ENCODE measurements at regions not wholly inside any gene's neighbourhood (a gene's known extent, or its start where the extent isn't known, plus 50 kb on each side); places are given as distances from the start of the nearest gene placed in this dataset.

DNA sequence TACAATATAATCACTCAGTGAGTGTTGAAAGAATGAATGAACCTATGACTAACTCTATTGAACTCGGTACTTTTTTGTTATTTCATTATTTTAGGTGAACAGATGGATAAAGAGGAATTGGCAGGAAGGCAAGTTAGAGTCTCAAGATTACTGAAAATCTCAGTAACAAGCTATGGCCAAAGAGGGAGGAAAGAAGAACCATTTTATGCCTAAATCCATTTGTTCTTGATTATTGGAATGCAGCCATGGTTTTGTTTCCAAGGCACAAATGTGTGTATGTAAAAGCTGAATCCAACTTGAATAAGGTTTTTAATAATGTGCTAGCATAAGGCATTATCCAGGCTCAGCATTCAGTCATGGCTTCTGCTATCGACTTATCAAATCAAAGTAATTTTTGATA, 196.4 kb downstream of the DTHD1 start:
- H3K36me3 ChIP-seq: no peaks in the 10 kb centered on the region
- DNase-seq: no peak
- H3K9me3 ChIP-seq: no peaks in the 10 kb centered on the region
- no peak overlapping the region for H3K4me3 ChIP-seq
- H3K4me1 ChIP-seq: no peaks in the 10 kb centered on the region
- H3K27me3 ChIP-seq: no peaks in the 10 kb centered on the region
- H3K27ac ChIP-seq: no peak overlapping the region
- TF ChIP-seq, protein P1, sequence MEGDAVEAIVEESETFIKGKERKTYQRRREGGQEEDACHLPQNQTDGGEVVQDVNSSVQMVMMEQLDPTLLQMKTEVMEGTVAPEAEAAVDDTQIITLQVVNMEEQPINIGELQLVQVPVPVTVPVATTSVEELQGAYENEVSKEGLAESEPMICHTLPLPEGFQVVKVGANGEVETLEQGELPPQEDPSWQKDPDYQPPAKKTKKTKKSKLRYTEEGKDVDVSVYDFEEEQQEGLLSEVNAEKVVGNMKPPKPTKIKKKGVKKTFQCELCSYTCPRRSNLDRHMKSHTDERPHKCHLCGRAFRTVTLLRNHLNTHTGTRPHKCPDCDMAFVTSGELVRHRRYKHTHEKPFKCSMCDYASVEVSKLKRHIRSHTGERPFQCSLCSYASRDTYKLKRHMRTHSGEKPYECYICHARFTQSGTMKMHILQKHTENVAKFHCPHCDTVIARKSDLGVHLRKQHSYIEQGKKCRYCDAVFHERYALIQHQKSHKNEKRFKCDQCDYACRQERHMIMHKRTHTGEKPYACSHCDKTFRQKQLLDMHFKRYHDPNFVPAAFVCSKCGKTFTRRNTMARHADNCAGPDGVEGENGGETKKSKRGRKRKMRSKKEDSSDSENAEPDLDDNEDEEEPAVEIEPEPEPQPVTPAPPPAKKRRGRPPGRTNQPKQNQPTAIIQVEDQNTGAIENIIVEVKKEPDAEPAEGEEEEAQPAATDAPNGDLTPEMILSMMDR (IDR thresholded peaks at IDR 0.05): no peak
- TF ChIP-seq POLR2A (IDR thresholded peaks at IDR 0.05): no peak

DNA sequence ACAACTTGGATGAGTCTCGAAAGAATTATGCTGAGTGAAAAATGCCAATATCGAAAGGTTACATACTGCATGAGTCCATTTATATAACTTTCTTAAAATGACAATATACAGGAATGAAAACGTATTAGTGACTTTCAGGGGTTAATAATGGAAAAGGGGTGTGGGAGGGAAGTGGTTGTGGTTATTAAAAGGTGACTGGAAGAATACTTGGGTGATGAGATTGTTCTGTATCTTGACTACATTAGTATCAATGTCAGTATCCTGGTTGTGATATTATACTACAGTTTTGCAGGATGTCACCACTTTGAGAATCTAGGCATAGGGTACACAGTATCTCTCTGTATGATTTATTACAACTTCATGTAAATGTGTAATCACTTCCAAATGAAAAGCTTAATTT, 204.5 kb downstream of the DTHD1 start:
- no peak overlapping the region for H3K4me3 ChIP-seq
- TF ChIP-seq, protein P1 (IDR thresholded peaks at IDR 0.05): no peak
- no peak for TF ChIP-seq POLR2A (IDR thresholded peaks at IDR 0.05)
- no peak for DNase-seq
- no peaks in the 10 kb centered on the region for H3K9me3 ChIP-seq
- no peaks in the 10 kb centered on the region for H3K27me3 ChIP-seq
- H3K36me3 ChIP-seq: no peaks in the 10 kb centered on the region
- no peak overlapping the region for H3K27ac ChIP-seq
- H3K4me1 ChIP-seq: no peaks in the 10 kb centered on the region

DNA sequence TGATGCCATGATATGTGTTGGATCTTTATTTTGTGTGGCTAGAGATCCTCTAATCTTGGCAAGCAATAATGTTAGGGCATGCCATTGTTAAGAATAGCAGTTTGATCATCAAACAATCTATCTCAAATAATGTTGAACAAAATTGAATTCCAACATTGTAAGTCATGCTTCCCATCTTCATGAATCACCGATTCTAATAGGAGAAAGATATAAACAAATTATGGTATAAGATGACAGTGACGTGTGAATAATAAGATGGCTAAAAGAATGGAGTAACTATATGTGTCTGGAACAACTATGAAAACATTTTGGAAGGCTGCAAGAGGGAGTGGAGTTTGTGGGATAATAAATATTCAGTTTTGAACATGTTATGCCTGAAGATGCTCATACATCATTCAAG, 208.4 kb downstream of the DTHD1 start:
- no peak for DNase-seq
- H3K27me3 ChIP-seq: no peaks in the 10 kb centered on the region
- H3K4me3 ChIP-seq: no peak overlapping the region
- H3K9me3 ChIP-seq: no peaks in the 10 kb centered on the region
- no peaks in the 10 kb centered on the region for H3K4me1 ChIP-seq
- TF ChIP-seq POLR2A (IDR thresholded peaks at IDR 0.05): no peak
- TF ChIP-seq, protein P1 (IDR thresholded peaks at IDR 0.05): no peak
- no peaks in the 10 kb centered on the region for H3K36me3 ChIP-seq
- no peak overlapping the region for H3K27ac ChIP-seq

DNA sequence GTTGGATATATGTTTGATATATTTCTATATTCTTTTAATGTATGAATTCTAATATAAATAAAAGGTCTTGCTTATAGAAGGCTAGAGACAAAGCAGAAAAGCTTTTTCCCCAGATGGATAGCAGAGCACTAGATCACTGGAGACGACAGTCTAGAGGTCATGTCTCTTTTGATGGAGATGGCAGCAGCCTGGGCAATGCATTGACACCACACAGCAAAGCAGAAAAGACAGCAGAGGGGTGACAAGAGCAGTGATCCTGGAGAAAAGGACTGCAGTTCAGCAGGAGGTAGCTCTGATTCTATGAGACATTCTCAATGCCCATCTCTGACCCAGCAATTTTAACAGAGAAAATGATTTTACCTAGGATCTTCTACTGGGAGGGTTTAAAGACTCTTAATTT, 210.6 kb downstream of the DTHD1 start:
- Histone ChIP-seq H3K9me3 (no peaks in the 10 kb centered on the region), H3K27ac (no peak overlapping the region), H3K4me3 (no peak overlapping the region), H3K27me3 (no peaks in the 10 kb centered on the region), H3K4me1 (no peaks in the 10 kb centered on the region), H3K36me3 (no peaks in the 10 kb centered on the region)
- TF ChIP-seq, protein P1 (IDR thresholded peaks at IDR 0.05): no peak
- TF ChIP-seq POLR2A (IDR thresholded peaks at IDR 0.05): no peak
- no peak for DNase-seq

DNA sequence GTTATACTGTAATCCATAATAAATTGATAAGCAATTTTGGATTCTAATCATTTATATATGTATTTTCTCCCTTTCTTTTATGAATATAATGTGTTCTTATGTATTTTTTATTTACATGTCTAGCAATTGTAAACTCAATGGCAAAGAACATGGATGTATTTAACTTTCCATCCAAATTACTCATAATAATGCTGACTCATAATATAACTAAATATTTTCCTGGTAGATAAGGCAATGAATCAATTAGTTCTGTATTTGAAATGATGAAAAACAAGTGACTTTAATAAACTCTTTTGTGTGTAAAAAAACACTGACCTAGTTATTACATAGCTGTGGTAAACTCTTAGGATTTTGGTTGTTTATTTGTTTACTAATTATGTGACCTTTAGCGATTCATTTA, 211.2 kb downstream of the DTHD1 start:
- TF ChIP-seq, protein P1 (IDR thresholded peaks at IDR 0.05): no peak
- TF ChIP-seq POLR2A (IDR thresholded peaks at IDR 0.05): no peak
- no peak overlapping the region for H3K4me3 ChIP-seq
- no peaks in the 10 kb centered on the region for H3K4me1 ChIP-seq

DNA sequence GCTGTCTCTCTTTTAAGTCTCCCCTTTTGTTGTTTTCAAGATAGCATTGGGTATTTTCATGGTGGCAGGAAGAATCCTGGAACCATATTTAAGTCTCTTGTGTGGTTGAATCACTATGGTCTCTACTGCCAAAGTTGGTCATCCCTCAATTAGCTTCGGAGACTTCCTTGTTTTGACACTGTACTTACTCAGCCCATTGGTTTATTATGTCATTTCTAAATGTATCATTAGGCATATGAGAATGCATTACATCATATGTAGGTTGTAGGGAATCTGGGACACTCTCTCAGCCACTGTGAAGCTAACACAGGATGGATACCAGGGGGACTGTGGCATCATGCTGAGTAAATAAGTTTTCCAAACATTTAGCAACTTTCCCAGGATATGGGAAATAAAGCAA, 211.8 kb downstream of the DTHD1 start:
- no peaks in the 10 kb centered on the region for H3K36me3 ChIP-seq

More for the DNA sequence above, 211.2 kb downstream of the DTHD1 start:
- Histone ChIP-seq H3K36me3 (no peaks in the 10 kb centered on the region), H3K9me3 (no peaks in the 10 kb centered on the region), H3K27ac (no peak overlapping the region), H3K27me3 (no peaks in the 10 kb centered on the region)
- no peak for DNase-seq

More for the DNA sequence above, 211.8 kb downstream of the DTHD1 start:
- no peak for TF ChIP-seq POLR2A (IDR thresholded peaks at IDR 0.05)
- TF ChIP-seq, protein P1 (IDR thresholded peaks at IDR 0.05): no peak
- Histone ChIP-seq H3K4me3 (no peak overlapping the region), H3K27ac (no peak overlapping the region), H3K9me3 (no peaks in the 10 kb centered on the region), H3K27me3 (no peaks in the 10 kb centered on the region), H3K4me1 (no peaks in the 10 kb centered on the region)
- no peak for DNase-seq
